ENCODE measurements at regions not wholly inside any gene's neighbourhood (a gene's known extent, or its start where the extent isn't known, plus 50 kb on each side); places are given as distances from the start of the nearest gene placed in this dataset.

DNA sequence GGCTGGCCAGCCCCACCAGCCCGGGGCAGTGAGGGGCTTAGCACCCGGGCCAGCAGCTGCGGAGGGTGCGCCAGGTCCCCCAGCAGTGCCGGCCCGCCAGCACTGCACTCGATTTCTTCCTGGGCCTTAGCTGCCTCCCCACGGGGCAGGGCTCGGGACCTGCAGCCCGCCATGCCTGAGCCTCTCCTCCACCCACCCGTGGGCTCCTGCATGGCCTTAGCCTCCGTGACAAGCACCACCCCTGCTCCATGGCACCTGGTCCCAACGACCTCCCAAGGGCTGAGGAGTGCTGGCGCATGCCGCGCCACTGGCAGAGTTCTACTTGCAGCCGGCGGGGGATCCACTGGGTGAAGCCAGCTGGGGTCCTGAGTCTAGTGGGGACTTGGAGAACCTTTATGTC is 452.6 kb downstream of the AGTPBP1 start:
- no peak for TF ChIP-seq ZFX (IDR thresholded peaks at IDR 0.05; ENCODE audit: borderline replicate concordance)
- TF ChIP-seq, protein P1, sequence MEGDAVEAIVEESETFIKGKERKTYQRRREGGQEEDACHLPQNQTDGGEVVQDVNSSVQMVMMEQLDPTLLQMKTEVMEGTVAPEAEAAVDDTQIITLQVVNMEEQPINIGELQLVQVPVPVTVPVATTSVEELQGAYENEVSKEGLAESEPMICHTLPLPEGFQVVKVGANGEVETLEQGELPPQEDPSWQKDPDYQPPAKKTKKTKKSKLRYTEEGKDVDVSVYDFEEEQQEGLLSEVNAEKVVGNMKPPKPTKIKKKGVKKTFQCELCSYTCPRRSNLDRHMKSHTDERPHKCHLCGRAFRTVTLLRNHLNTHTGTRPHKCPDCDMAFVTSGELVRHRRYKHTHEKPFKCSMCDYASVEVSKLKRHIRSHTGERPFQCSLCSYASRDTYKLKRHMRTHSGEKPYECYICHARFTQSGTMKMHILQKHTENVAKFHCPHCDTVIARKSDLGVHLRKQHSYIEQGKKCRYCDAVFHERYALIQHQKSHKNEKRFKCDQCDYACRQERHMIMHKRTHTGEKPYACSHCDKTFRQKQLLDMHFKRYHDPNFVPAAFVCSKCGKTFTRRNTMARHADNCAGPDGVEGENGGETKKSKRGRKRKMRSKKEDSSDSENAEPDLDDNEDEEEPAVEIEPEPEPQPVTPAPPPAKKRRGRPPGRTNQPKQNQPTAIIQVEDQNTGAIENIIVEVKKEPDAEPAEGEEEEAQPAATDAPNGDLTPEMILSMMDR (IDR thresholded peaks at IDR 0.05), result no peak
- H3K27ac ChIP-seq, result no peak overlapping the region

DNA sequence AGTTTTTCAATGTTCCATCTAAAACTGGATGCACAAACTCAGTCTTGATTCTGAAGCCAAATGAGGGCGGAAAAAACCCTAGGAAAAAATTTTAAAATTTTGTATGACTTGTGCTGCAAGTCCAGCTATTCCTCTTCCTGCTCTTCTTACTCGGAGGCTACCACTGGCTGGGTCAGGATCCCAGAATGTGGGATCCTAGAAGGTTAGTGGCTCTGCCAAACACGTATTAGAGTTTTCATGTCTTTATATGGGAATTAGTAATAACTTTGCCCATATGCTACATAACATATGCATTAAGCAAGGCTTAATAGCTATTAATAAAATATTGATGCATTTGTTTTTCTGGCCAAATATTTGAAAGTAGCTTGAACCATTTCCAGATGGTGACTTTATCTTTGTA is 458.3 kb downstream of the AGTPBP1 start:
- H3K27ac ChIP-seq, result no peak overlapping the region

DNA sequence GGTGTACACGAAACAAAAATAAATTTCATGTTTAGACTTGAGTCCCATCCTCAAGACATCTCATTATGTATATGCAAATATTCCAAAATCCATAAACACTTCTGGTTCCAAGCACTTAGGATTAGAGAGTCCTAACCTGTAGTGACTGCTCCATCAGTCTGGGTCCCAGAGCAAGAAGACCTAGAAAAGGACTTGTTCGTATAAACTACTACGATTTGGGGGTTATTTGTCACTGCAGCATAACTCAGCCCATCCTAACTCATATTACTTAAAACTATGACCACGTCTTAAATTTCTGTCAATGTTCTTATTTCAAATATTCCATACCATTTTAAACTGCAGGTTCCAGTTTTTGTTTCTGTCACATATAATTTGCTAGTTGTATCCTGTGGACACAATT is 463.0 kb downstream of the AGTPBP1 start:
- no peak for TF ChIP-seq ZFX (IDR thresholded peaks at IDR 0.05; ENCODE audit: borderline replicate concordance)
- TF ChIP-seq, protein P1 (IDR thresholded peaks at IDR 0.05), result no peak
- H3K27ac ChIP-seq, result no peak overlapping the region

More for the DNA sequence above, 458.3 kb downstream of the AGTPBP1 start:
- TF ChIP-seq ZFX (IDR thresholded peaks at IDR 0.05; ENCODE audit: borderline replicate concordance), result no peak
- TF ChIP-seq, protein P1 (IDR thresholded peaks at IDR 0.05), result no peak

DNA sequence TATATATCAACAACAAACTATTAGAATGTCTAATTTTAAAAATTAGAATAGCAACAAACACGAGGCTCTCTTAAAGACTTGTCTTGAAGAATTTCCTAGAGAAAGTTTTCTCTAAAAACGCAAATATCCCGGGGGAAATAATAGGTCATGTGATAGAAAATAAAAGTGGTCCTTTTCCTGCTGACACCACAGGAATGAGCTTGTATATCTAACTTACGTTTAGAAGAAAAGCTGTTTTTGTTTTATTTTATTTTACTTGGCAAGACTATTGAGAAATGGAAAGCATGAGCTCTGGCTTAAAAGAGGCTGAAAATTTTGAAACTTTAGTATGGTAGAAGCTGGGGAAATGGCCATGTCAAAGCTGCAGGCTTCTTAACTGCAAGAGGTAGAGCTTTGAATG is 465.0 kb downstream of the AGTPBP1 start:
- TF ChIP-seq, protein P1 (IDR thresholded peaks at IDR 0.05), result no peak
- TF ChIP-seq ZFX (IDR thresholded peaks at IDR 0.05; ENCODE audit: borderline replicate concordance), result no peak
- no peak overlapping the region for H3K27ac ChIP-seq

DNA sequence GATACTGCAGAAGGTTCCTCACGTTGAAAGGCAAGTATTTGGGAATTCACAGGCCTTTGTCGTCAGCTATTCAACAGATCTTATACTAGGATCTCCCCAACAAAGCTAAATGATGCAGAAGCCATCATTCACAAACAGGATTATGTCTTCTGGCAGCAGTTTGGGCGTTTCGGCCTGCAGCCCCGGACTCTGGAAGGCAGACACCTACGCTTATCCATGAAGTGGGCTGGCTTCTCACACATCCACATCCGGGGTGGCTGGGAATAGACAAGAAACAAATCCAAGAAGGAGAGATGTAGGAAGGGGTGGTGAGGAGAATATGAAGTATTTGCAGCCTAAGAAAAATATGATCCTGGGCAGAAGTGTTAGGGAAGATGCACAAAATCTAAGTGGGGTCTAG is 471.9 kb downstream of the AGTPBP1 start:
- no peak for TF ChIP-seq ZFX (IDR thresholded peaks at IDR 0.05; ENCODE audit: borderline replicate concordance)
- TF ChIP-seq, protein P1 (IDR thresholded peaks at IDR 0.05), result no peak
- H3K27ac ChIP-seq, result no peak overlapping the region

DNA sequence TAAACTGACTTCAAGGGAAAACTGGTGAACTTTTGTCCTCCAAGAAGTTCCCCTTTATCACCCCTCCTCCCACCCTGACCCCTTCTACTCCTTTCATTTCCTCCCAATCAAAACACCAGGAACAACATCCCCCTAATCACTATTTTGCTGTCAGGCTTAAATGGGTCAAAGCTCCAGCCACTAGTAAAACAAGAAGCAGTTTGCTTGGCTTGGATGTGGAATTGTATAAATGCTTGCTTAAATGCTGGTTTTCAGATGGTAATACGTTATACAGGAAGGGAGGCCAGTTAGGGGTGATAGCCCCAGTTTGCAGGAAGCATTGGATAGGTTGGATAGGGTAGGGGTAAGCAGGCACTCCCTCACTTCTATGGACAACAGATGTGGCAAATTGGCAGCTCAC is 473.6 kb downstream of the AGTPBP1 start:
- TF ChIP-seq ZFX (IDR thresholded peaks at IDR 0.05; ENCODE audit: borderline replicate concordance), result no peak
- TF ChIP-seq, protein P1 (IDR thresholded peaks at IDR 0.05), result no peak
- H3K27ac ChIP-seq, result no peak overlapping the region

DNA sequence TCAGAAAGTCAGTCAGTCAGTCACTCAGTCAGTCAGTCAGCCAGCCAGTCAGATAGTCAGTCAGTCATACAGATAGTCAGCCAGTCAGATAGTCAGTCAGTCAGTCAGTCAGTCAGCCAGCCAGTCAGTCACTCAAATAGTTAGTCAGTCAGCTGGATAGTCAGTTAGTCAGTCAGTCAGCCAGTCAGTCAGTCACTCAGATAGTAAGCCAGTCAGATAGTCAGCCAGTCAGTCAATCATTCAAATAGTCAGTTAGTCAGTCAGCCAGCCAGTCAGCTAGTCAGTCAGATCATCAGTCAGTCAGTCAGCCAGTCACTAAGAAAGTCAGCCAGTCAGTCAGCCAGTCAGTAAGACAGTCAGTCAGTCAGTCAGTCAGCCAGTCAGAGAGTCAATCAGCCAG is 477.1 kb downstream of the AGTPBP1 start:
- TF ChIP-seq, protein P1 (IDR thresholded peaks at IDR 0.05), result no peak
- no peak for TF ChIP-seq ZFX (IDR thresholded peaks at IDR 0.05; ENCODE audit: borderline replicate concordance)
- H3K27ac ChIP-seq, result no peak overlapping the region
